NCI-H1436 (cell line): ENCODE measurements at regions not wholly inside any gene's neighbourhood (a gene's known extent, or its start where the extent isn't known, plus 50 kb on each side); places are given as distances from the start of the nearest gene placed in this dataset.

ENCODE experiments used
- DNase-seq: peaks from one replicate; lab custom pipeline; 2025; lab: John Stamatoyannopoulos, UW

- DNase-seq, result no peak
These were observed 84.8 kb upstream of the PAQR3 start for GRCh38 chr4:79023799-79024770.

DNA sequence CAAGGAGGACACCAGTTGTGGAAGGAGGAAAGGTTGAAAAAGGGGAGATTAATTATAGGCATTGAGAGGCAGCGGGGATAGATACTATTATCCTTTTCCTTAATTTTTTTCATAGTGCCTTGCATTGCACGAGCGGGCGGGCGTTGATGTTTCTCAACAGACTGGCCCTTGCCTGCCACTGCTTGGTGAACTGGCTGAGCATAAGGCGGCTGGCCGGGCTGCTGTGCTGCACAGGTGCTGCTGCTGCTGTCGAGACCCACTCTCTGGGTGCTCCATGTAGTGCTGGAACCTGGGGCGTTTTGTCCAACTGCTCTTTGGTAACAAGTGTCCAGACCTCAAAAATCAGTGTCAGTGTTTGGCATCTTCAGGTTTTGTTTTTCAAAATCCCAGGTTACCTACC, 83.3 kb upstream of the PAQR3 start:
- DNase-seq, result no peak

- DNase-seq, result no peak
These were observed 78.2 kb upstream of the PAQR3 start for GRCh38 chr4:79017481-79017880.

GRCh38 chr4:79016878-79017277, 77.6 kb upstream of the PAQR3 start:
- DNase-seq, result no peak

- no peak for DNase-seq
These were observed 76.2 kb upstream of the PAQR3 start for GRCh38 chr4:79015411-79015810.

DNA sequence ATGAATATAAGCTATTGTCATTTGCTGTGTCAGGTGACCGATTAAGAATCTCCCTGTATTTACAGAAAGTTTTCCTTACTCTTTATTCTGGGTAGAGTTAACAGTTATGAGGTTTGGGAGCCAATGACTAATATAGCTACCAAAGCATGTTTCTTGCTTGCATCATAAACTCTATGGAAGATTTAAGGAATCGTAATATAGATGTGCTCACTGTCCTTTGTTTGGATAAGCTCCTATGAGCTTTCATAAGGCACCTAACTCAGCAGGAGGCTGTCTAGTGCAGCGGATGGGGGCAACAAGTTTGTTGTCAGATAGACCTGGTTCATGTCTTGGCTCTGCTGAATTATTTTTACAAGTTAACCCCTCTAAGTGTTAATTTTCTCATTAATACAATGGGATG, 75.0 kb upstream of the PAQR3 start:
- no peak for DNase-seq

- DNase-seq, result no peak
These were observed 74.5 kb upstream of the PAQR3 start for GRCh38 chr4:79013756-79014155.

DNA sequence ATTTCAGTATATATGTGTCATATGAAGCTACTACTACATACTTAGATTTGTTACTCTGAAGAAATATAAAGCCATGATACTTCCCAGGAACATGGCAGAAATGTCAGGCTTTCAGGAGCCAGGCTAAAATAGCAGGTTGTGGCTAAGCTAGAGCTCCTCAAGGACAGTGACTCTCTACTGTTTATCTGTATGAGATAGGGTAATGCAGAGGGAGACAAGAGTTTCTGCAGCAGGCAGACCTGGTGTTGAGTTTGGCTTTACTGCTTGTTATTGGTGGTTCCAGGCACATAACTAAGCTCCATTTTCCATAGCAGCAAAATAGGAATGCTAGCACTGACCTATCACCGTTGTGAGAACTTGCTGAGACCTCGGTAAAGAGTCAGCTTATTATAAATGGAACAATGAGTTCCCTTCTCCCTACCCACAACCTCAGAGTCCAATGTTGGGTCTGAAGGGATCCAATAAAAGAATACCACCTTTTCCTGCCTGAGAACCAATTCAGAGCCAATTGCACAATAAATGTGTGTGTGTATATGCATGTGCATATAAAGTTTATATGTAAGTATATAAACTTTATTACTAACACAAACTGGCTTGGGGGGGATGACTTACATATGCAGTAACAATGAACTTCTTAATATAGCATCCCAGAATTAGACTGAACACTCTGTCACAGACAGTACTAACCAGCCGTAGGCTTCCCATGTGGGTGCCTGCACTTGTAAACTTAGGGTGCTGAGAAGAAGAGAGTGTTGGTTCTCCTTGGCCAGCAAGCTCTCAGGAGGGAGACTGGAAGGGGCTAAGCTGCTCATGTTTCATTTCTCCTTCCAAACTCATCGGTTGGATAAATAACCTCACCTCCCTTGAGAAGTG, 51.9 kb upstream of the PAQR3 start:
- no peak for DNase-seq

GRCh38 chr4:78989697-78990270, 50.5 kb upstream of the PAQR3 start:
- no peak for DNase-seq
